ENCODE measurements at regions not wholly inside any gene's neighbourhood (a gene's known extent, or its start where the extent isn't known, plus 50 kb on each side); places are given as distances from the start of the nearest gene placed in this dataset.

DNA sequence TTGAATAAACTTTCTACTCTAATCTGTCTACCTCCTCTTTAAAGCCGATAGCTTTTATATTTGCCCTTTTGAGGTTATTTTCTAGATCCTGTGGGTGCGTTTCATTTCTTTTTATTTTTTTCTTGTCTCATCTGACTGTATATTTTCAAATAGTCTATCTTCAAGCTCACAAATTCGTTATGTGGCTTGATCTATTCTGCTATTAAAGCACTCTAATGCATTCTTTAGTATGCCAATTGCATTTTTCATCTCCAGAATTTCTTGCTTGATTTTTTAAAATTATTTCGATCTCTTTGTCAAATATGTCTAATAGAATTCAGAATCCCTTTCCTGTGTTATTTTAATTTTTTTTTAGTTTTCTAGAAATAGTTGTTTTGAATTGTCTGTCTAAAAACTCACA lies 172.4 kb downstream of the CYLC2 start:
- H4K20me1 ChIP-seq (ENCODE audit: insufficient read depth, low read depth, low read length), result no peaks in the 10 kb centered on the region
- no peak for DNase-seq
- no peak overlapping the region for H3K4me3 ChIP-seq (ENCODE audit: low read length)
- H2AFZ ChIP-seq (ENCODE audit: low read length), result no peak overlapping the region
- H3K9me2 ChIP-seq (replicated peaks; ENCODE audit: insufficient read depth, low read length), result no peaks in the 10 kb centered on the region
- peaks cover 37% of the 10 kb centered on the region for H3K9me3 ChIP-seq (ENCODE audit: low read length)
- no peaks in the 10 kb centered on the region for H3K4me1 ChIP-seq (ENCODE audit: low read length)
- H3K27me3 ChIP-seq (ENCODE audit: low read length), result no peaks in the 10 kb centered on the region
- no peaks in the 10 kb centered on the region for H3K79me2 ChIP-seq (ENCODE audit: low read length)
- H3K9ac ChIP-seq (ENCODE audit: low read length), result no peak overlapping the region
- H3K36me3 ChIP-seq (ENCODE audit: insufficient read depth, low read length), result no peaks in the 10 kb centered on the region
- no peak overlapping the region for H3K4me2 ChIP-seq (ENCODE audit: low read depth, low read length, poor library complexity, severe bottlenecking)
- no peak overlapping the region for H3K27ac ChIP-seq (ENCODE audit: low read length)

DNA sequence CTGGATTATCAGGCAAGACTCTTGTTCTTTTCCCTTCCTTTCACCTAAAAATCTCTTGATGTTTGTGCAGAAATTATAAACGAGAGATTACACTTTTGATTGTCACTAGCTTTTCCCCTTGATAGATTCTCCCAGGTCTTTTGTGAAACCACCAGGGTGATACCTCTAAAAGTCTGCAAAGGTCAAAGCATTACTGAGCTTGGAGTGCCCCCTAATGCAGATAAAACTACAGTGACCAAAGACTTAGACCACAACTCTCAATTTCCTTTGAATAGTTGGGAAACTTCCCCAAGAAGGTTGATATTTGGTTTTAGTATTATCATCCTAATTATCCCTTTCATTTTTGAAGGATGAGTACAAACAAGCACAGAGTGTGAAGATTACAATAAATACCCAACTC lies 173.1 kb downstream of the CYLC2 start:
- no peaks in the 10 kb centered on the region for H3K4me1 ChIP-seq (ENCODE audit: low read length)
- H3K4me3 ChIP-seq (ENCODE audit: low read length), result no peak overlapping the region
- no peaks in the 10 kb centered on the region for H3K9me2 ChIP-seq (replicated peaks; ENCODE audit: insufficient read depth, low read length)
- no peak for DNase-seq
- no peak overlapping the region for H3K4me2 ChIP-seq (ENCODE audit: low read depth, low read length, poor library complexity, severe bottlenecking)
- no peaks in the 10 kb centered on the region for H3K79me2 ChIP-seq (ENCODE audit: low read length)
- H3K27me3 ChIP-seq (ENCODE audit: low read length), result no peaks in the 10 kb centered on the region
- H3K9me3 ChIP-seq (ENCODE audit: low read length), result peaks cover 36% of the 10 kb centered on the region
- no peaks in the 10 kb centered on the region for H4K20me1 ChIP-seq (ENCODE audit: insufficient read depth, low read depth, low read length)
- no peak overlapping the region for H3K27ac ChIP-seq (ENCODE audit: low read length)
- H3K36me3 ChIP-seq (ENCODE audit: insufficient read depth, low read length), result no peaks in the 10 kb centered on the region
- H3K9ac ChIP-seq (ENCODE audit: low read length), result no peak overlapping the region
- H2AFZ ChIP-seq (ENCODE audit: low read length), result no peak overlapping the region

DNA sequence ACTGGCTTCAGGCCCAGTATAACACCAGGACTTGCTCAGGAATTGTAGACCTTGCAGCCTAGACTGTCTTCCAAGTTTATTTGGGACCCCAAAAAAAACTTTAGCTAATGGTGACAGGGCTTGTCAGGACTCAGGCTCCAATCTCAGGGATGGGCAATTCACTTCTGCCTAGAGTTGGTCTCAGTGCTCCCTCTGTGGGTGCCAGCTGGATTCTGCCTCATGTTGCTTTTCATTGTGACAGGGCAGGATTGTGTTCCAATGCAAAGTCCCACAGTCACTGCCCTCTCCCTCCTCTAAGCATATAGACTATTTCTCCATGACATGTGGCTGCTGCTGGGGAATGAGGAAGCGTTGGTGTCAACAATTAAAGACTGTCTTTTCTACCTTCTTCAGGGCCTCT lies 174.7 kb downstream of the CYLC2 start:
- Histone ChIP-seq H3K4me1 (ENCODE audit: low read length) (no peaks in the 10 kb centered on the region), H3K27ac (ENCODE audit: low read length) (no peak overlapping the region), H3K27me3 (ENCODE audit: low read length) (no peaks in the 10 kb centered on the region), H3K36me3 (ENCODE audit: insufficient read depth, low read length) (no peaks in the 10 kb centered on the region), H3K9me3 (ENCODE audit: low read length) (peaks cover 38% of the 10 kb centered on the region), H3K4me2 (ENCODE audit: low read depth, low read length, poor library complexity, severe bottlenecking) (no peak overlapping the region), H3K79me2 (ENCODE audit: low read length) (no peaks in the 10 kb centered on the region), H3K9ac (ENCODE audit: low read length) (no peak overlapping the region), H2AFZ (ENCODE audit: low read length) (no peak overlapping the region), H3K4me3 (ENCODE audit: low read length) (no peak overlapping the region), H3K9me2 (replicated peaks; ENCODE audit: insufficient read depth, low read length) (no peaks in the 10 kb centered on the region), H4K20me1 (ENCODE audit: insufficient read depth, low read depth, low read length) (no peaks in the 10 kb centered on the region)
- no peak for DNase-seq

DNA sequence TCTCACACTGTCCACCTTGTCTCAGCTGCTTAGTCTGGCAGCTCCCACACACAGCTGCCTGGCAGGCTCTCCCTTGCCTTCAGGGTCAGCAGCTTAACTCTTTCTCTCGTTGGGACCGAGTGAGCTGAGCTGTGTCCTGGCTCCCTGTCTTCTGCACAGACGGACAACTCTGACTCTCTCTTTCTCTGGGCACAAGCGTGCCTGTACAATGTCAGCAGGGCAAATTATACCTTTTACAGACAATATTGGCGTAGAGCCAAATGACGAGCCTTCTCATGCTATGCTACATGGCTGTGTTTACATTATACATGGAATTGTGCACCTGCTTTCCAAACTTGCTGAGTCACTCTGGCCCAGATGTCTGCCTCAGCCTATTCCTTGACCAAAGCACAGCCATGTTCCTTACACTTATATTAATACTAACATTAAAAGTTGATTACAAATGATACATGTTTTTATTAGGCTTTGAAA lies 188.6 kb downstream of the CYLC2 start:
- Histone ChIP-seq H2AFZ (ENCODE audit: low read length) (no peak overlapping the region), H3K4me3 (ENCODE audit: low read length) (no peak overlapping the region), H3K9me3 (ENCODE audit: low read length) (peaks cover 4% of the 10 kb centered on the region), H3K79me2 (ENCODE audit: low read length) (no peaks in the 10 kb centered on the region), H3K36me3 (ENCODE audit: insufficient read depth, low read length) (no peaks in the 10 kb centered on the region), H3K4me1 (ENCODE audit: low read length) (no peaks in the 10 kb centered on the region), H4K20me1 (ENCODE audit: insufficient read depth, low read depth, low read length) (no peaks in the 10 kb centered on the region), H3K9me2 (replicated peaks; ENCODE audit: insufficient read depth, low read length) (no peaks in the 10 kb centered on the region), H3K27me3 (ENCODE audit: low read length) (no peaks in the 10 kb centered on the region), H3K9ac (ENCODE audit: low read length) (no peak overlapping the region), H3K4me2 (ENCODE audit: low read depth, low read length, poor library complexity, severe bottlenecking) (no peak overlapping the region), H3K27ac (ENCODE audit: low read length) (no peak overlapping the region)
- DNase-seq, result no peak

DNA sequence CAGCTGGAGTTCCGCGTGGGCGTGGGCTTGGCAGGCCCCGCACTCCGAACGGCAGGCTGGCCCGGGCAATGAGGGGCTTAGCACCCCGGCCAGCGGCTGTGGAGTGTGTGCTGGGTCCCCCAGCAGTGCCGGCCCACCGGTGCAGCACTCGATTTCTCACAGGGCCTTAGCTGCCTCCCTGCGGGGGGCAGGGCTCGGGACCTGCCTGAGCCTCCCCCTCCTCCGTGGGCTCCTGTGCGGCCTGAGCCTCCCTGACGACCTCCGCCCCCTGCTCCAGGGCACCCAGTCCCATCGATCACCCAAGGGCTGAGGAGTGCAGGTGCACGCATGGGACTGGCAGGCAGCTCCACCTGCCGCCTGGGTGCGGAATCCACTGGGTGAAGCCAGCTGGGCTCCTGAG lies 191.8 kb downstream of the CYLC2 start:
- H3K9me3 ChIP-seq (ENCODE audit: low read length), result peaks cover 4% of the 10 kb centered on the region
- no peak overlapping the region for H3K4me3 ChIP-seq (ENCODE audit: low read length)
- H3K27me3 ChIP-seq (ENCODE audit: low read length), result no peaks in the 10 kb centered on the region
- no peak for DNase-seq
- H3K4me2 ChIP-seq (ENCODE audit: low read depth, low read length, poor library complexity, severe bottlenecking), result no peak overlapping the region
- no peaks in the 10 kb centered on the region for H3K4me1 ChIP-seq (ENCODE audit: low read length)
- no peak overlapping the region for H2AFZ ChIP-seq (ENCODE audit: low read length)
- no peaks in the 10 kb centered on the region for H4K20me1 ChIP-seq (ENCODE audit: insufficient read depth, low read depth, low read length)
- H3K9ac ChIP-seq (ENCODE audit: low read length), result no peak overlapping the region
- H3K79me2 ChIP-seq (ENCODE audit: low read length), result no peaks in the 10 kb centered on the region
- no peaks in the 10 kb centered on the region for H3K9me2 ChIP-seq (replicated peaks; ENCODE audit: insufficient read depth, low read length)
- no peaks in the 10 kb centered on the region for H3K36me3 ChIP-seq (ENCODE audit: insufficient read depth, low read length)
- H3K27ac ChIP-seq (ENCODE audit: low read length), result no peak overlapping the region

DNA sequence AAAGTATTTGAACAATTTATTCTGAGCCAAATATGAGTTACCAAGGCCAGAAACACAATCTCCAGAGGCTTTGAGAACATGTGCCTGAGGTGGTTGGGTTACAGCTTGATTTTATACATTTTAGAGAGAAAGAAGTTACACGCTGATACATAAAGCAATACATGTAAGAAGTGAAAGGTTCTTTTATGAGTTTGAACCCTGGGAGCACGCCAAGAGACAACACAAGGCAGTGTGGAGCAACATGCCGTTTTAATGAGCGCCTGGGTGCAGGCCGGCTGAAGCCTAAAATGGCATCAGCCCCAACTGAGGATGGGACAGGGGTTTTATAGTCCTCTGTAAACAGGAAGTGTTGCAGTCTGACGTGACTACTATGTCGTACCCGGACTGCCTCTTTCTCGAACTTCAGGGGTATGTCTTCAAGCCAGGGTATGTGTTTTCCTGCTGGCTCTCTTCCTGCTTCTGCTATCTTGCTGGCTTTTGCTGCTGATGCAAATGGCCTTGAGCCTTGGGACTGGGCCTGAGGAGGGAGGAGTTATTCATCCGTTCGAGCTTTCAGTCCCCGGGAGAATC lies 193.7 kb downstream of the CYLC2 start:
- Histone ChIP-seq H3K27me3 (ENCODE audit: low read length) (no peaks in the 10 kb centered on the region), H3K9ac (ENCODE audit: low read length) (no peak overlapping the region), H3K36me3 (ENCODE audit: insufficient read depth, low read length) (no peaks in the 10 kb centered on the region), H3K4me1 (ENCODE audit: low read length) (no peaks in the 10 kb centered on the region), H3K4me2 (ENCODE audit: low read depth, low read length, poor library complexity, severe bottlenecking) (no peak overlapping the region), H3K9me2 (replicated peaks; ENCODE audit: insufficient read depth, low read length) (no peaks in the 10 kb centered on the region), H2AFZ (ENCODE audit: low read length) (no peak overlapping the region), H3K27ac (ENCODE audit: low read length) (no peak overlapping the region), H3K79me2 (ENCODE audit: low read length) (no peaks in the 10 kb centered on the region), H3K4me3 (ENCODE audit: low read length) (no peak overlapping the region), H3K9me3 (ENCODE audit: low read length) (peaks cover 10% of the 10 kb centered on the region), H4K20me1 (ENCODE audit: insufficient read depth, low read depth, low read length) (no peaks in the 10 kb centered on the region)
- no peak for DNase-seq

DNA sequence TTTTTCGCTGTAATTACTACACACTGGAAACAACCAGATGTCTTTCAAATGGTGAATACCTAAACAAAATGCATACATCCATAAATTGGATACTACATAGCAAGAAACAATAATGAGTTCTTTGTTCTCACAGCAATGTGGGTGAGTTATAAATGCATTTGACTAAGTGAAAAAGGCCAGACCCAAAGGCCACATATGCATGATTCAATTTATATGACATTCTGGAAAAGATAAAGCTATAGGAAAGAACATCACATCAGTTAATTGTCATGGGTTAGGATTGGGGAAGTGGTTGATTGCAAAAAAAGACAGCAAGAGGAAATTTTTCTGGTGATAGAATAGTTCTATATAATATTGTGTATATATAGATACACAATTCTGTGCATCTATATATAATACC lies 198.9 kb downstream of the CYLC2 start:
- Histone ChIP-seq H3K27me3 (ENCODE audit: low read length) (no peaks in the 10 kb centered on the region), H3K4me3 (ENCODE audit: low read length) (no peak overlapping the region), H3K9ac (ENCODE audit: low read length) (no peak overlapping the region), H3K9me3 (ENCODE audit: low read length) (peaks cover 6% of the 10 kb centered on the region), H4K20me1 (ENCODE audit: insufficient read depth, low read depth, low read length) (no peaks in the 10 kb centered on the region), H3K79me2 (ENCODE audit: low read length) (no peaks in the 10 kb centered on the region), H3K4me1 (ENCODE audit: low read length) (no peaks in the 10 kb centered on the region), H2AFZ (ENCODE audit: low read length) (no peak overlapping the region), H3K36me3 (ENCODE audit: insufficient read depth, low read length) (no peaks in the 10 kb centered on the region), H3K9me2 (replicated peaks; ENCODE audit: insufficient read depth, low read length) (no peaks in the 10 kb centered on the region), H3K27ac (ENCODE audit: low read length) (no peak overlapping the region), H3K4me2 (ENCODE audit: low read depth, low read length, poor library complexity, severe bottlenecking) (no peak overlapping the region)
- no peak for DNase-seq

DNA sequence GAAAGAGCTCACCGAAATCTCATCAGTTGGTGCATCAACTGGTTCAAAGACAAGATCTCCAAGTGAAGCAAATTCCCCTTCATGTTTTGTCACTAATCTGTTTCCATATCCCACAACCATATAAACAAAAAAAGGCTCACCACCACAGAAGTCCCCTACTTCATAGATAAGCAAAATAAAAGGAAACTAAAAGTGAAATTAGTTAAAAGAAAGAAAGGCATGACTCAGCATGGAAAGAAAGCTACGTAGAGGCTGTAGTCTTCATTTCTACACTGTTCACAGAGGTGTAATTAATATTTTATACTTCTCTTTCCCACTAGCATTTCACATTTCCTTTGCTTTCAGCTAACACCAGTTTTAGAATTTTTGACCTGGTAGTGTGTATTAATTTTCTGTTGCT lies 208.0 kb downstream of the CYLC2 start:
- no peaks in the 10 kb centered on the region for H3K79me2 ChIP-seq (ENCODE audit: low read length)
- no peak overlapping the region for H3K4me2 ChIP-seq (ENCODE audit: low read depth, low read length, poor library complexity, severe bottlenecking)
- peaks cover 10% of the 10 kb centered on the region; the same call in 1 of the 2 replicates for H3K9me3 ChIP-seq (ENCODE audit: low read length)
- H4K20me1 ChIP-seq (ENCODE audit: insufficient read depth, low read depth, low read length), result no peaks in the 10 kb centered on the region
- no peak overlapping the region for H3K4me3 ChIP-seq (ENCODE audit: low read length)
- no peaks in the 10 kb centered on the region for H3K36me3 ChIP-seq (ENCODE audit: insufficient read depth, low read length)
- no peaks in the 10 kb centered on the region for H3K9me2 ChIP-seq (replicated peaks; ENCODE audit: insufficient read depth, low read length)
- no peaks in the 10 kb centered on the region for H3K4me1 ChIP-seq (ENCODE audit: low read length)
- no peak overlapping the region for H3K9ac ChIP-seq (ENCODE audit: low read length)
- H2AFZ ChIP-seq (ENCODE audit: low read length), result no peak overlapping the region
- H3K27me3 ChIP-seq (ENCODE audit: low read length), result no peaks in the 10 kb centered on the region
- no peak for DNase-seq
- no peak overlapping the region for H3K27ac ChIP-seq (ENCODE audit: low read length)
